Progenitor cell of endocrine pancreas (in vitro differentiated cells): ENCODE measurements at regions not wholly inside any gene's neighbourhood (a gene's known extent, or its start where the extent isn't known, plus 50 kb on each side); places are given as distances from the start of the nearest gene placed in this dataset.

Experiments
- DNase-seq: peaks from one replicate; pipeline ENCODE4 v3.0.0; 2021; ENCODE audit warnings: low spot score; ENCODE audit not compliant: unreplicated experiment
- H3K27ac Mint-ChIP-seq: 2 replicates; pipeline ENCODE4 v1.8.0; 2021; ENCODE audit warnings: mild to moderate bottlenecking, moderate library complexity, mixed read lengths
- H3K27me3 Mint-ChIP-seq: 2 replicates; pipeline ENCODE4 v1.8.0; 2021; ENCODE audit warnings: mixed read lengths
- H3K36me3 Mint-ChIP-seq: 2 replicates; pipeline ENCODE4 v1.8.0; 2022; ENCODE audit warnings: mixed read lengths; ENCODE audit not compliant: insufficient read depth
- H3K4me1 Mint-ChIP-seq: 2 replicates; pipeline ENCODE4 v1.8.0; 2021; ENCODE audit warnings: low read depth, mixed read lengths
- H3K4me3 Mint-ChIP-seq: 2 replicates; pipeline ENCODE4 v1.8.0; 2021; ENCODE audit warnings: low read depth, mild to moderate bottlenecking, moderate library complexity, mixed read lengths
- H3K9me3 Mint-ChIP-seq: 2 replicates; pipeline ENCODE4 v1.8.0; 2021; ENCODE audit warnings: low read depth, mixed read lengths
- CTCF ChIP-seq: fragments of 200-600 bp; sonication (generic); IDR thresholded peaks from one replicate; pipeline ENCODE4 v1.5.0; 2021; ENCODE audit warnings: antibody characterized with exemption, mild to moderate bottlenecking; ENCODE audit not compliant: unreplicated experiment

GRCh38 chrX:136975684-136976470 is 57.9 kb downstream of the GPR101 start:
- H3K4me1 Mint-ChIP-seq, result no peaks in the 10 kb centered on the region
- H3K27me3 Mint-ChIP-seq, result no peaks in the 10 kb centered on the region
- no peak for TF ChIP-seq CTCF
- no peak for DNase-seq
- H3K9me3 Mint-ChIP-seq, result peaks cover 21% of the 10 kb centered on the region
- H3K27ac Mint-ChIP-seq, result no peak overlapping the region
- peaks cover 2% of the 10 kb centered on the region for H3K36me3 Mint-ChIP-seq
- H3K4me3 Mint-ChIP-seq, result no peak overlapping the region

GRCh38 chrX:136967966-136968365 is 65.8 kb downstream of the GPR101 start:
- no peak for DNase-seq
- no peaks in the 10 kb centered on the region for H3K4me1 Mint-ChIP-seq
- no peaks in the 10 kb centered on the region for H3K36me3 Mint-ChIP-seq
- peaks cover 13% of the 10 kb centered on the region for H3K9me3 Mint-ChIP-seq
- no peak overlapping the region for H3K4me3 Mint-ChIP-seq
- H3K27me3 Mint-ChIP-seq, result no peaks in the 10 kb centered on the region
- no peak overlapping the region for H3K27ac Mint-ChIP-seq
- no peak for TF ChIP-seq CTCF

- Mint-ChIP-seq H3K9me3 (peaks cover 11% of the 10 kb centered on the region), H3K27me3 (no peaks in the 10 kb centered on the region), H3K36me3 (no peaks in the 10 kb centered on the region), H3K4me3 (no peak overlapping the region), H3K4me1 (no peaks in the 10 kb centered on the region), H3K27ac (no peak overlapping the region)
- DNase-seq, result no peak
- TF ChIP-seq CTCF, result no peak
These were observed 69.8 kb downstream of the GPR101 start for GRCh38 chrX:136963973-136964372.

GRCh38 chrX:136961594-136962135 is 72.1 kb downstream of the GPR101 start:
- H3K9me3 Mint-ChIP-seq, result peaks cover 10% of the 10 kb centered on the region
- H3K27me3 Mint-ChIP-seq, result no peaks in the 10 kb centered on the region
- no peak overlapping the region for H3K4me3 Mint-ChIP-seq
- peaks cover 2% of the 10 kb centered on the region for H3K36me3 Mint-ChIP-seq
- no peak for TF ChIP-seq CTCF
- no peak for DNase-seq
- no peak overlapping the region for H3K27ac Mint-ChIP-seq
- no peaks in the 10 kb centered on the region for H3K4me1 Mint-ChIP-seq

GRCh38 chrX:136954930-136955329 is 74.4 kb upstream of the RBMX start:
- Mint-ChIP-seq H3K27ac (no peak overlapping the region), H3K36me3 (peaks cover 6% of the 10 kb centered on the region), H3K4me3 (no peak overlapping the region), H3K9me3 (peaks cover 4% of the 10 kb centered on the region), H3K4me1 (no peaks in the 10 kb centered on the region), H3K27me3 (no peaks in the 10 kb centered on the region)
- peak; percentile 52 for TF ChIP-seq CTCF
- DNase-seq, result no peak
